ENCODE measurements at regions not wholly inside any gene's neighbourhood (a gene's known extent, or its start where the extent isn't known, plus 50 kb on each side); places are given as distances from the start of the nearest gene placed in this dataset.

DNA sequence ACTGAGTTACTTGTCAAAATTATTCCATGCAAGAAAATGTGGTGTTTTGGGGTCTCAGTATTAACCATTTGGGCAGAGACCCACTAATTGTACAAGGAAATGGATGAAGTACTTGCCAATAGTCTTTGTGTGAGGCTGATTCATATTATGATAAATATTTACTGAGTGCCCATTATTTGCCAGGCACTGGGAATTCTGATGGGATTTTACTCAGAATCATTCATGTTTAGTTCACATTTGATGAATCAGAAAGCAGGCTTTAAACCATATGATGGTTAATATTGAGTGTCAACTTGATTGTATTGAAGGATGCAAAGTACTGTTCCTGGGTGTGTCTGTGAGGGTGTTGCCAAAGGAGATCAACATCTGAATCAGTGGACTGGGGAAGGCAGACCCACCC lies 66.2 kb upstream of the SOX21 start:
- H3K27ac ChIP-seq (ENCODE audit: low read depth, low read length): no peak overlapping the region
- no peaks in the 10 kb centered on the region for H3K79me2 ChIP-seq (ENCODE audit: insufficient read depth, low read length)
- H3K27me3 ChIP-seq (ENCODE audit: insufficient read depth, low read length): no peaks in the 10 kb centered on the region
- H3K36me3 ChIP-seq (ENCODE audit: insufficient read depth, low read length): no peaks in the 10 kb centered on the region
- H4K20me1 ChIP-seq (ENCODE audit: insufficient read depth, low read length): no peaks in the 10 kb centered on the region
- no peak overlapping the region for H3K4me2 ChIP-seq (ENCODE audit: insufficient read depth, low read length)
- DNase-seq (ENCODE audit: insufficient read length, low spot score, missing footprints): no peak
- no peak overlapping the region for H3K4me3 ChIP-seq (ENCODE audit: insufficient read depth, low read length)
- H2AFZ ChIP-seq (ENCODE audit: low read length): no peak overlapping the region
- H3K4me1 ChIP-seq (ENCODE audit: insufficient read depth, low read length): no peaks in the 10 kb centered on the region
- TF ChIP-seq CTCF (IDR thresholded peaks at IDR 0.05; ENCODE audit: extremely low read depth, low read depth, low read length): no peak
- no peaks in the 10 kb centered on the region for H3K9me3 ChIP-seq (ENCODE audit: low read depth, low read length)

DNA sequence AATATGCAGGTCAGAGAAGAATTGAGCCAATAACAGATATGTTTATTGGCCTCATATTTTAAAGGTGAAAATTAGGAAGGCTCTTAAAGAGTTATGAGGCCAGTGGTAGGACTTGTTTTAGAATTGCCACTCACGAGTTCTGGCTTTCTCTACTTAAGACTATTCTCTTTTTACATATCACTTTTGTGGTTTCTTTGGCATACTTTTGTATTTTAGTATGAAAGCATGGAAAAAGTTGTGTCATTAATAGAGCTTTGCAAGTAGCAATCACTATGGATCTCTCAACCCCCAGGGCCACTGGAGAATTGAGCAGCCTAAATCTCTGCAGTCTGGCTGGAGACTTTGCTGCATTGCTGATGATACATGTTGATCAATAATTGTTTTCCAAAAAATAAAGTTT lies 64.6 kb upstream of the SOX21 start:
- DNase-seq (ENCODE audit: insufficient read length, low spot score, missing footprints): no peak
- H3K27me3 ChIP-seq (ENCODE audit: insufficient read depth, low read length): no peaks in the 10 kb centered on the region
- no peak overlapping the region for H2AFZ ChIP-seq (ENCODE audit: low read length)
- no peak overlapping the region for H3K27ac ChIP-seq (ENCODE audit: low read depth, low read length)
- no peaks in the 10 kb centered on the region for H4K20me1 ChIP-seq (ENCODE audit: insufficient read depth, low read length)
- no peaks in the 10 kb centered on the region for H3K9me3 ChIP-seq (ENCODE audit: low read depth, low read length)
- no peak overlapping the region for H3K4me2 ChIP-seq (ENCODE audit: insufficient read depth, low read length)
- H3K36me3 ChIP-seq (ENCODE audit: insufficient read depth, low read length): no peaks in the 10 kb centered on the region
- no peak for TF ChIP-seq CTCF (IDR thresholded peaks at IDR 0.05; ENCODE audit: extremely low read depth, low read depth, low read length)
- no peak overlapping the region for H3K4me3 ChIP-seq (ENCODE audit: insufficient read depth, low read length)
- H3K79me2 ChIP-seq (ENCODE audit: insufficient read depth, low read length): no peaks in the 10 kb centered on the region
- H3K4me1 ChIP-seq (ENCODE audit: insufficient read depth, low read length): no peaks in the 10 kb centered on the region

DNA sequence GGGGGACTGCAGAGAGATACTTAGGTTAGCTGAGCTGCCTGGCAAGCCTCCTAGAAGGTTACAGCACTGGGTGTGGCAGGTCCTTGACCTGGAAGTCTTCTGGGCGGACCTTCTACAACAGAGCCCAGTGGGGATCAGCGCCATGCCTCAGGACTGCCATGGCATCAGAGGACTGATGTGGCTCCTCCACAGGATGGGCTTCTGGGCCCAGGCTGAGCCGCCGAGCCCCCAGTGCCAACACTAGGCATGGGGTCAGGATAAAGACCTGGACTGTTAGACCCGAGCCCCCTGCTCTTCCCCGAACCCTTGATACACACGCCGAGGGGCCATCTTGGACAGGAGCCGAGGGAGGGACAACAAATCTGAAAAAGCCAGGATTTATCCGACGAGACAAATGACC lies 64.0 kb upstream of the SOX21 start:
- no peak for TF ChIP-seq CTCF (IDR thresholded peaks at IDR 0.05; ENCODE audit: extremely low read depth, low read depth, low read length)
- Histone ChIP-seq H4K20me1 (ENCODE audit: insufficient read depth, low read length) (no peaks in the 10 kb centered on the region), H2AFZ (ENCODE audit: low read length) (no peak overlapping the region), H3K79me2 (ENCODE audit: insufficient read depth, low read length) (no peaks in the 10 kb centered on the region), H3K27ac (ENCODE audit: low read depth, low read length) (no peak overlapping the region), H3K36me3 (ENCODE audit: insufficient read depth, low read length) (no peaks in the 10 kb centered on the region), H3K4me1 (ENCODE audit: insufficient read depth, low read length) (no peaks in the 10 kb centered on the region), H3K27me3 (ENCODE audit: insufficient read depth, low read length) (no peaks in the 10 kb centered on the region), H3K4me2 (ENCODE audit: insufficient read depth, low read length) (no peak overlapping the region), H3K9me3 (ENCODE audit: low read depth, low read length) (no peaks in the 10 kb centered on the region), H3K4me3 (ENCODE audit: insufficient read depth, low read length) (no peak overlapping the region)
- no peak for DNase-seq (ENCODE audit: insufficient read length, low spot score, missing footprints)

GRCh38 chr13:94765814-94766213 lies 53.5 kb upstream of the SOX21 start:
- Histone ChIP-seq H3K27me3 (ENCODE audit: insufficient read depth, low read length) (no peaks in the 10 kb centered on the region), H3K79me2 (ENCODE audit: insufficient read depth, low read length) (no peaks in the 10 kb centered on the region), H3K4me2 (ENCODE audit: insufficient read depth, low read length) (no peak overlapping the region), H4K20me1 (ENCODE audit: insufficient read depth, low read length) (peaks cover 2% of the 10 kb centered on the region), H3K9me3 (ENCODE audit: low read depth, low read length) (no peaks in the 10 kb centered on the region), H3K36me3 (ENCODE audit: insufficient read depth, low read length) (no peaks in the 10 kb centered on the region), H3K4me1 (ENCODE audit: insufficient read depth, low read length) (no peaks in the 10 kb centered on the region), H3K4me3 (ENCODE audit: insufficient read depth, low read length) (no peak overlapping the region), H2AFZ (ENCODE audit: low read length) (no peak overlapping the region), H3K27ac (ENCODE audit: low read depth, low read length) (no peak overlapping the region)
- DNase-seq (ENCODE audit: insufficient read length, low spot score, missing footprints): no peak
- no peak for TF ChIP-seq CTCF (IDR thresholded peaks at IDR 0.05; ENCODE audit: extremely low read depth, low read depth, low read length)
